ENCODE measurements at regions not wholly inside any gene's neighbourhood (a gene's known extent, or its start where the extent isn't known, plus 50 kb on each side); places are given as distances from the start of the nearest gene placed in this dataset.

DNA sequence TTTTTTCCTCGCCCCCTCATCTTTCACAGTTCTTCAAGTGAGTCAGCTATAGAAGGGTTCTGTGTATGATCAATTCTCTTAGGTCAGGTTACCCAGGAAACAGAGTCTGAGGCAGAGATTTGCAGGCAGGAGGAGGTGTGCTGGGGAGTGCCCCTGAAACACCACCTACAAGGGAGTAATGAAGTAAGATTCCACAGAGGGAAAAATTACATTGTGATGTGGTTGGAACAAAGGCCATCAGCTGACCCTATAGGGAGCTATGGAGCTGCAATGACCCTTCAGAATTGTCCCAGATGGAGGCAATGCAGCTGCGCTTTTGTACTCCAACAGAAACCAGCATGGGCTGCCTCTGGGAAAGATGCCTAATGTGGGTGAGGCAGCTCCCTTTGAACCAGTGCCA is 142.2 kb upstream of the CNTN3 start:
- TF ChIP-seq, protein P1, sequence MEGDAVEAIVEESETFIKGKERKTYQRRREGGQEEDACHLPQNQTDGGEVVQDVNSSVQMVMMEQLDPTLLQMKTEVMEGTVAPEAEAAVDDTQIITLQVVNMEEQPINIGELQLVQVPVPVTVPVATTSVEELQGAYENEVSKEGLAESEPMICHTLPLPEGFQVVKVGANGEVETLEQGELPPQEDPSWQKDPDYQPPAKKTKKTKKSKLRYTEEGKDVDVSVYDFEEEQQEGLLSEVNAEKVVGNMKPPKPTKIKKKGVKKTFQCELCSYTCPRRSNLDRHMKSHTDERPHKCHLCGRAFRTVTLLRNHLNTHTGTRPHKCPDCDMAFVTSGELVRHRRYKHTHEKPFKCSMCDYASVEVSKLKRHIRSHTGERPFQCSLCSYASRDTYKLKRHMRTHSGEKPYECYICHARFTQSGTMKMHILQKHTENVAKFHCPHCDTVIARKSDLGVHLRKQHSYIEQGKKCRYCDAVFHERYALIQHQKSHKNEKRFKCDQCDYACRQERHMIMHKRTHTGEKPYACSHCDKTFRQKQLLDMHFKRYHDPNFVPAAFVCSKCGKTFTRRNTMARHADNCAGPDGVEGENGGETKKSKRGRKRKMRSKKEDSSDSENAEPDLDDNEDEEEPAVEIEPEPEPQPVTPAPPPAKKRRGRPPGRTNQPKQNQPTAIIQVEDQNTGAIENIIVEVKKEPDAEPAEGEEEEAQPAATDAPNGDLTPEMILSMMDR (IDR thresholded peaks at IDR 0.05; ENCODE audit: extremely low read depth in 1 of 2, insufficient read depth in 1 of 2, low read depth in 1 of 2, low read length in 2 of 2), result no peak
- TF ChIP-seq, protein P2, sequence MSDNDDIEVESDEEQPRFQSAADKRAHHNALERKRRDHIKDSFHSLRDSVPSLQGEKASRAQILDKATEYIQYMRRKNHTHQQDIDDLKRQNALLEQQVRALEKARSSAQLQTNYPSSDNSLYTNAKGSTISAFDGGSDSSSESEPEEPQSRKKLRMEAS (IDR thresholded peaks at IDR 0.05; ENCODE audit: insufficient read depth, insufficient read length), result no peak
- TF ChIP-seq EZH2 (IDR thresholded peaks at IDR 0.05; ENCODE audit: borderline replicate concordance, low read depth, low read length, severe bottlenecking) (no peak), JUN (IDR thresholded peaks at IDR 0.05; ENCODE audit: borderline replicate concordance, insufficient read depth, insufficient read length, low read depth) (no peak), POLR2A (IDR thresholded peaks at IDR 0.05; ENCODE audit: low read depth, low read length) (no peak), POLR2AphosphoS5 (IDR thresholded peaks at IDR 0.05; ENCODE audit: insufficient read depth, low read depth, low read length) (no peak), MYC (IDR thresholded peaks at IDR 0.05; ENCODE audit: low read depth, low read length) (no peak)
